ENCODE measurements at regions not wholly inside any gene's neighbourhood (a gene's known extent, or its start where the extent isn't known, plus 50 kb on each side); places are given as distances from the start of the nearest gene placed in this dataset.
A peak's percentile ranks its signal among the peaks of the same experiment; 100 is the strongest.

GRCh38 chr15:95291898-95292472 lies 1038.5 kb upstream of the NR2F2 start:
- TF ChIP-seq CTCF (conservative IDR thresholded peaks at IDR 0.05 in 1 of 2, IDR thresholded peaks at IDR 0.05 in 1 of 2; ENCODE audit: low read depth in 1 of 2, low read length in 2 of 2) (peak; percentile 57 to 66), EZH2 (IDR thresholded peaks at IDR 0.05; ENCODE audit: low read length, missing control alignments) (no peak)

All from fibroblast of lung (primary cell).